ENCODE measurements at regions not wholly inside any gene's neighbourhood (a gene's known extent, or its start where the extent isn't known, plus 50 kb on each side); places are given as distances from the start of the nearest gene placed in this dataset.

- TF ChIP-seq POLR2A (IDR thresholded peaks at IDR 0.05) (no peak), CTCF (IDR thresholded peaks at IDR 0.05 in 4 of 5, conservative IDR thresholded peaks at IDR 0.05 in 1 of 5) (peak in 1 of 5 experiments; percentile 15)
Observed at GRCh38 chr2:23312996-23313606, 71.9 kb upstream of the KLHL29 start.

Data from gastrocnemius medialis (tissue), 4 donors.